Liver (tissue), 8 donors: ENCODE measurements at regions not wholly inside any gene's neighbourhood (a gene's known extent, or its start where the extent isn't known, plus 50 kb on each side); places are given as distances from the start of the nearest gene placed in this dataset.

ENCODE experiments used
- DNase-seq: peaks from one replicate; pipeline ENCODE4 v3.0.0-alpha.2; 2017; ENCODE audit warnings: low spot score
- H3K27ac ChIP-seq, 2 donors: one replicate each; pipeline ENCODE4 v1.7.0; 2013; ENCODE audit warnings: inconsistent platforms in 2 of 2, low read length in 2 of 2, control low read depth in 1 of 2, low read depth in 1 of 2, mild to moderate bottlenecking in 1 of 2
- H3K27me3 ChIP-seq, 4 donors: one replicate each; pipeline versions ENCODE4 v1.6.1 to v1.7.0; 2013; ENCODE audit warnings: low read length in 3 of 4, inconsistent platforms in 1 of 4, mild to moderate bottlenecking in 1 of 4, moderate library complexity in 1 of 4; ENCODE audit not compliant: control insufficient read depth in 4 of 4, insufficient read depth in 4 of 4
- H3K36me3 ChIP-seq, 4 donors: one replicate each; pipeline versions ENCODE4 v1.6.1 to v1.7.0; 2013; ENCODE audit warnings: low read length in 3 of 4, mild to moderate bottlenecking in 3 of 4, low read depth in 1 of 4, moderate library complexity in 1 of 4; ENCODE audit not compliant: control insufficient read depth in 4 of 4, insufficient read depth in 3 of 4
- H3K4me1 ChIP-seq, 4 donors: one replicate each; pipeline versions ENCODE4 v1.6.1 to v1.7.0; 2013; ENCODE audit warnings: low read length in 3 of 4, mild to moderate bottlenecking in 3 of 4, moderate library complexity in 1 of 4; ENCODE audit not compliant: control insufficient read depth in 4 of 4, insufficient read depth in 4 of 4
- H3K4me3 ChIP-seq, 3 donors: one replicate each; pipeline versions ENCODE4 v1.6.1 to v1.7.0; 2013; ENCODE audit warnings: low read length in 3 of 3, control low read depth in 1 of 3, low read depth in 1 of 3, mild to moderate bottlenecking in 1 of 3
- H3K9ac ChIP-seq, 2 donors: one replicate each; pipeline ENCODE4 v1.7.0; 2013; ENCODE audit warnings: low read length in 2 of 2, mild to moderate bottlenecking in 2 of 2, moderate library complexity in 2 of 2, control low read depth in 1 of 2, low read depth in 1 of 2
- H3K9me3 ChIP-seq, 4 donors: one replicate each; pipeline versions ENCODE4 v1.6.1 to v1.7.0; 2013; ENCODE audit warnings: low read length in 3 of 4; ENCODE audit not compliant: control insufficient read depth in 4 of 4
- ATF3 ChIP-seq: IDR thresholded peaks from 2 replicates; pipeline ENCODE4 v1.6.1; 2016; ENCODE audit warnings: antibody characterized with exemption
- EGR1 ChIP-seq, 2 donors: IDR thresholded peaks; 2 replicates each; pipeline ENCODE4 v1.6.1; 2016 to 2018; ENCODE audit warnings: antibody characterized with exemption in 2 of 2, low read depth in 2 of 2
- FOXA1 ChIP-seq: IDR thresholded peaks from 2 replicates; pipeline ENCODE4 v1.6.1; 2016; ENCODE audit warnings: antibody characterized with exemption
- FOXA2 ChIP-seq: IDR thresholded peaks from 2 replicates; pipeline ENCODE4 v1.6.1; 2016; ENCODE audit warnings: antibody characterized with exemption
- GABPA ChIP-seq, 2 donors: IDR thresholded peaks in 1 of 2; conservative IDR thresholded peaks in 1 of 2; 2 replicates each; pipeline ENCODE4 v1.6.1; 2016; ENCODE audit warnings: antibody characterized with exemption in 2 of 2, mild to moderate bottlenecking in 1 of 2, moderate library complexity in 1 of 2
- HNF4A ChIP-seq, 2 donors: conservative IDR thresholded peaks; 2 replicates each; pipeline ENCODE4 v1.6.1; 2016; ENCODE audit warnings: antibody characterized with exemption in 2 of 2, mild to moderate bottlenecking in 2 of 2
- HNF4G ChIP-seq: IDR thresholded peaks from 2 replicates; pipeline ENCODE4 v1.6.1; 2016; ENCODE audit warnings: antibody characterized with exemption
- JUND ChIP-seq, 2 donors: IDR thresholded peaks; 2 replicates each; pipeline ENCODE4 v1.6.1; 2016; ENCODE audit warnings: antibody characterized with exemption in 2 of 2
- NR2F2 ChIP-seq: IDR thresholded peaks from 2 replicates; pipeline ENCODE4 v1.6.1; 2016; ENCODE audit warnings: antibody characterized with exemption
- RAD21 ChIP-seq, 2 donors: IDR thresholded peaks; 2 replicates each; pipeline ENCODE4 v1.6.1; 2016; ENCODE audit warnings: antibody characterized with exemption in 2 of 2, mild to moderate bottlenecking in 2 of 2
- REST ChIP-seq: IDR thresholded peaks from 2 replicates; pipeline ENCODE4 v1.6.1; 2016; ENCODE audit warnings: antibody characterized with exemption, mild to moderate bottlenecking
- RXRA ChIP-seq, 2 donors: IDR thresholded peaks; 2 replicates each; pipeline ENCODE4 v1.6.1; 2017 to 2018; ENCODE audit warnings: antibody characterized with exemption in 2 of 2, mild to moderate bottlenecking in 1 of 2
- SP1 ChIP-seq: IDR thresholded peaks from 2 replicates; pipeline ENCODE4 v1.6.1; 2018; ENCODE audit warnings: antibody characterized with exemption, mild to moderate bottlenecking
- TAF1 ChIP-seq: conservative IDR thresholded peaks from 2 replicates; pipeline ENCODE4 v1.6.1; 2016; ENCODE audit warnings: antibody characterized with exemption, mild to moderate bottlenecking
- YY1 ChIP-seq: IDR thresholded peaks from 2 replicates; pipeline ENCODE4 v1.6.1; 2016; ENCODE audit warnings: antibody characterized with exemption, mild to moderate bottlenecking
- ZBTB33 ChIP-seq: IDR thresholded peaks from 2 replicates; pipeline ENCODE4 v1.6.1; 2016; ENCODE audit warnings: antibody characterized with exemption
- WGBS: extraction: QIAGEN DNeasy Blood & Tissue Kit; methylation state at CpG from one replicate; pipeline ENCODE4 v1.1.7; 2013; 5-methylcytosine and 5-hydroxymethylcytosine counted together
- TF ChIP-seq, protein P1 (sequence below): IDR thresholded peaks from 2 replicates; pipeline ENCODE4 v1.6.1; 2016; ENCODE audit warnings: antibody characterized with exemption
- TF ChIP-seq, protein P2 (sequence below): fragments of 150-350 bp; IDR thresholded peaks from 2 replicates; pipeline ENCODE4 v1.5.1; 2017; ENCODE audit warnings: improper control_type of control experiment, low read depth, low read length; ENCODE audit not compliant: missing input control
- donor health status: healthy.
- donor health status: healthy.
- donor health status: healthy.
- donor health status: healthy.
- donor health status: healthy.

- TF ChIP-seq REST (no peak), RXRA (IDR thresholded peaks at IDR 0.05) (peak; percentile 87 to 95), JUND (IDR thresholded peaks at IDR 0.05) (peak; percentile 66 to 76), TAF1 (no peak), ZBTB33 (peak; percentile 89), FOXA2 (peak; percentile 65), RAD21 (IDR thresholded peaks at IDR 0.05) (peak; percentile 63 to 65), HNF4A (conservative IDR thresholded peaks at IDR 0.05) (peak; percentile 75 to 83), HNF4G (no peak), EGR1 (IDR thresholded peaks at IDR 0.05; ENCODE audit: low read depth in 2 of 2) (peak; percentile 36 to 48), SP1 (peak; percentile 78), FOXA1 (no peak), GABPA (IDR thresholded peaks at IDR 0.05 in 1 of 2, conservative IDR thresholded peaks at IDR 0.05 in 1 of 2) (no peak), NR2F2 (no peak), YY1 (peak; percentile 82), ATF3 (peak; percentile 51)
- TF ChIP-seq, protein P1, sequence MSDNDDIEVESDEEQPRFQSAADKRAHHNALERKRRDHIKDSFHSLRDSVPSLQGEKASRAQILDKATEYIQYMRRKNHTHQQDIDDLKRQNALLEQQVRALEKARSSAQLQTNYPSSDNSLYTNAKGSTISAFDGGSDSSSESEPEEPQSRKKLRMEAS = peak; percentile 96
- TF ChIP-seq, protein P2, sequence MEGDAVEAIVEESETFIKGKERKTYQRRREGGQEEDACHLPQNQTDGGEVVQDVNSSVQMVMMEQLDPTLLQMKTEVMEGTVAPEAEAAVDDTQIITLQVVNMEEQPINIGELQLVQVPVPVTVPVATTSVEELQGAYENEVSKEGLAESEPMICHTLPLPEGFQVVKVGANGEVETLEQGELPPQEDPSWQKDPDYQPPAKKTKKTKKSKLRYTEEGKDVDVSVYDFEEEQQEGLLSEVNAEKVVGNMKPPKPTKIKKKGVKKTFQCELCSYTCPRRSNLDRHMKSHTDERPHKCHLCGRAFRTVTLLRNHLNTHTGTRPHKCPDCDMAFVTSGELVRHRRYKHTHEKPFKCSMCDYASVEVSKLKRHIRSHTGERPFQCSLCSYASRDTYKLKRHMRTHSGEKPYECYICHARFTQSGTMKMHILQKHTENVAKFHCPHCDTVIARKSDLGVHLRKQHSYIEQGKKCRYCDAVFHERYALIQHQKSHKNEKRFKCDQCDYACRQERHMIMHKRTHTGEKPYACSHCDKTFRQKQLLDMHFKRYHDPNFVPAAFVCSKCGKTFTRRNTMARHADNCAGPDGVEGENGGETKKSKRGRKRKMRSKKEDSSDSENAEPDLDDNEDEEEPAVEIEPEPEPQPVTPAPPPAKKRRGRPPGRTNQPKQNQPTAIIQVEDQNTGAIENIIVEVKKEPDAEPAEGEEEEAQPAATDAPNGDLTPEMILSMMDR = no peak
- H3K9ac ChIP-seq = no peak overlapping the region
- no peaks in the 10 kb centered on the region for H3K27me3 ChIP-seq
- no peak overlapping the region for H3K4me3 ChIP-seq
- H3K27ac ChIP-seq = peak overlapping the region; percentile 40 to 78
- H3K9me3 ChIP-seq = no peaks in the 10 kb centered on the region
- WGBS = 62% methylated on average over 2 of the region's 2 CpGs
- H3K4me1 ChIP-seq = peaks cover 3 to 16% (median 9%) of the 10 kb centered on the region in 4 donors
- DNase-seq = no peak
- no peaks in the 10 kb centered on the region for H3K36me3 ChIP-seq
Measured at GRCh38 chr2:149885468-149885867, 297.9 kb upstream of the MMADHC start.
